ENCODE measurements at regions not wholly inside any gene's neighbourhood (a gene's known extent, or its start where the extent isn't known, plus 50 kb on each side); places are given as distances from the start of the nearest gene placed in this dataset.

GRCh38 chr1:29824025-29824424 lies 587.7 kb downstream of the PTPRU start:
- DNase-seq: no peak

DNA sequence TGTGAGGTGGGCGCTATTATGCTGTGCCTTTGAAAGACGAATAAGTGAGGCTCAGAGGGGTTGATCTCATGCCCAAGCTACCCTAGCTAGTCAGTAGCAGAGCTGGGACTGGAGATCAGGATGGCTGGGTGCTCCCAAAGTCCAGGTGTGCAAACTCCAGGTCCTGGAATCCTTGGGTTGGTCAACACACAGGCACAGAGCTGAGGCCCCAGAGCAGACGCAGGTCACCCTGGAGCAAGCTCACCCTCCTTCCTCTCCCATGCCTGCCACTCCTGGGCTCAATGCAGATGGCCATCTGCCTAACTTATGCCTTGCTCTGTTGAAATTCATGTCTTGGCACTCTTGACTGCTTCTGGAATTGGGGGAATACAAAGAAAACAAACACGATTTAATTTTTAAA lies 587.2 kb downstream of the PTPRU start:
- no peak for DNase-seq

DNA sequence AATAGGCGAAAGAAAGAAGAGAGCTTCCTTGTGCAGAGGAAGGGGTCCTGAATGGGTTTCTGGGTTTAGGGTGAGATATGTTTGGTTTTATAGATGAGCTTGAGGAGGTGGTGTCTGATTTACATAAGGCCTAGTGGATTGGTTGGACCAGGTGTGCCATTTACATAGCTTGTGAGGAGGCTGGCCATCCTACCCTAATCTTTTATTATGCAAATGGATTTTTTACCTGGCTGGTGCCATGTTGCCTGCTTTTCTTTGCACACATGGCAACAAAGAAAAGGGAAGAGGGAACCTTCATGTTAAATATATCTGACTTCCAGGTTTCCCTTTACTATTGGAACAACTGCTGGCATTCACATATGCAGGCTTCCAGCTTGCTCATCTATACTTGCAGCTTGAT lies 585.3 kb downstream of the PTPRU start:
- DNase-seq: no peak

DNA sequence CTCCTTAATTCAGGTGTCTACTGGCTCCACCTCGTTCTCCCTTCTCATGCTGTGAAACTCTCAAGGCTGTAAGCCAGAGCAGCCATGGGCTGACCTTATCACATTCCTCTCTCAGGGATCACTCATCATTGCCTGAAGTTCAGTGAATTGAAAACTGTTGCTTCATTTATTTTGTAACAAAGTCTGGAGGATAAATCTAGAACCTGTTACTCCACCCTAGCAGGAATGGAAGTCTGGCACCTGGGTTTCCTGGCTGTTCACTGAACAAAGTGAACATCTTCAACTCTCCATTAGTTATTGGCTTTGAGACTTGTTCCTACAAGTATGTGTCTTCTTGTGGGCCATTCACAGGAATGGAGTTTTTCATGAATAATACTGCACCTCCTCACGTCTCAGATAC lies 584.1 kb downstream of the PTPRU start:
- DNase-seq: no peak

DNA sequence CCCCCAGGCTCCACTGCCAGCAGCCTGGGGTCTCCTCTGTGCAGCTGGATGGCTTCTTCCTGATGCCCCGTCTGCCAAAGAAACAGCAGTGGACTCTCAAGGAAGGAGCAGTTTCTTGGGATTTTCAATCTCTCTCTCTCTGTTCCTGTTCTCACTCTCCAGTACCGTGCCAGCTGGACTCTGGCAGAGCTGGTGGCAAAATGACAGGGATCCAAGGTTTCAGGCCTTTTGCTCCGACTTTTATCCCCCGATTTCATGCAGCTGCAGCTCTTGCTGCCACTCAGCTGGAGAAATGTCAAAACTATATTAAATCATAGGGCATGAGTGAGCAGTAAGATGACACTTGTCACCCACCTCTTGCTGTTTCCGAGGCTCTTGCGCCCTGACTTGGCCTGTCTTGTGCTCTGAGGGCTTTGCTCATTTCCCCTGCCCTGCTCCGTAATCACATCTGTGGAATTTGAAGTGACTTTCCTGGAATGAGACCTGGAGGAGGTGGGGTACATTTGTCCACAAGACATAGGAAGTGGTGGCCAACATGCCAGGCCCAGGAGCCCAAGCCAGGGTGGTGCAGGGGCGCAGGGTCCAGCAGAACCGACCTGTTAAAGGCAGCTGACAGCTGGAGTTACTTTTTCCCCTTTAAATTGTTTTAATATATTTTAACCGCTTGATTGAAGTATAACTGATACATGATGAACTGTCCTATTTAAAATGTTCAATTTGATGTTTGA lies 576.2 kb downstream of the PTPRU start:
- no peak for DNase-seq

GRCh38 chr1:29811727-29812407 lies 575.5 kb downstream of the PTPRU start:
- DNase-seq: no peak

GRCh38 chr1:29811247-29811646 lies 574.9 kb downstream of the PTPRU start:
- no peak for DNase-seq

- no peak for DNase-seq
Measured at GRCh38 chr1:29810121-29811120, 574.1 kb downstream of the PTPRU start.

GRCh38 chr1:29809446-29810120 lies 573.3 kb downstream of the PTPRU start:
- DNase-seq: no peak

DNA sequence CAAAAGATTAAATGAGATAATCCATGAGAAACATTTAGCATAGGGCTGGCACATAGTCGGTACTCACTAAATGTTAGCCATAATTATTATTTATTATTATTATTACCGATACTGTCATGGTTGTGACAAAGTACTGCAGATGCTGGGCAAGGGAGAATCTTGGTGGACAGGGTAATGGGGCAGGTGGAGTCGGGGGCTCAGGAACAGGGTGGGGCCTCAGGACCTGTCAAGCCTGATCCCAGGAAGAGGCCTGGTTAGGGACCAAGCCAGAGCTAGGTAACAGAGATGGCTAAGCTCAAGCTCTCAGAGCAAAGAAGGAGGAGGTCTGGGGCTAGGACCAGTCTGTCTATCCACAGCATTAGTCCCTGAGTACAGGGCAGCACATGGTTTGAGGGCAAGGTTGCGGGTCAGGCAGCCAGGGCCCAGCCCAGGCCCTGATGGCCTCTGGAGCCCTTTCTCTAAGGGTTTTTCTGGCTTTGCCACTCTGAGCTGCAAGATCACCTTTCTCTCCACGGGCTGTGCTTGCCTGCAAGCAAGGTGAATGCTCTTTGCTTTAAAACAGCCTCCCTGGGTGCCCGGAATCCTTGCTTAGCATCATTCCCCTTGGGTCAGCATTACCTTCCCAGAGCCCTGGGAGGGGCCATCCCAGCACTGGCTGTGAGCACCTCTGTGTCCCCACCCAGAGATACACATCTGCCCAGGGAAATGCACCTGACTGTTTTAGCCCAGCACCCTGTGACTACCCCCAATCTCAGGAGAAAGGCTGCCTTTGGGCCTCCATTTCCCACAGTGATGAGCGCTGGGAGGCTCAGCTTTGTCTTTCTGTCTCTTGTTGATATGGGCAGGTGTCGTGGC lies 572.0 kb downstream of the PTPRU start:
- no peak for DNase-seq

- no peak for DNase-seq
Measured at GRCh38 chr1:29807689-29808088, 571.4 kb downstream of the PTPRU start.

GRCh38 chr1:29806646-29807319 lies 570.5 kb downstream of the PTPRU start:
- DNase-seq: no peak

DNA sequence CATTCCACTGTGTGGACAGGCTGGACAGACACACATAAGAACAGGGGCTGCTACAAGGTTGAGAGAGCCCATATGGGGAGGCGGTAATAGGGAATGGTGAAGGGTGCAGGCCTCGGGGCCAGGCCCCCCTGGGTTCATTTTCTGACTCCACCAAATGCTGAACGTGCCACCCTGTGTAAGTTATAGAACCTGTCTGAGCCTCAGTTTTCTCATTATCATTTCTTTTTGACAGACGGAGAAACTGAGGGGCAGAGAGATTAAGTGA lies 569.5 kb downstream of the PTPRU start:
- DNase-seq: no peak

DNA sequence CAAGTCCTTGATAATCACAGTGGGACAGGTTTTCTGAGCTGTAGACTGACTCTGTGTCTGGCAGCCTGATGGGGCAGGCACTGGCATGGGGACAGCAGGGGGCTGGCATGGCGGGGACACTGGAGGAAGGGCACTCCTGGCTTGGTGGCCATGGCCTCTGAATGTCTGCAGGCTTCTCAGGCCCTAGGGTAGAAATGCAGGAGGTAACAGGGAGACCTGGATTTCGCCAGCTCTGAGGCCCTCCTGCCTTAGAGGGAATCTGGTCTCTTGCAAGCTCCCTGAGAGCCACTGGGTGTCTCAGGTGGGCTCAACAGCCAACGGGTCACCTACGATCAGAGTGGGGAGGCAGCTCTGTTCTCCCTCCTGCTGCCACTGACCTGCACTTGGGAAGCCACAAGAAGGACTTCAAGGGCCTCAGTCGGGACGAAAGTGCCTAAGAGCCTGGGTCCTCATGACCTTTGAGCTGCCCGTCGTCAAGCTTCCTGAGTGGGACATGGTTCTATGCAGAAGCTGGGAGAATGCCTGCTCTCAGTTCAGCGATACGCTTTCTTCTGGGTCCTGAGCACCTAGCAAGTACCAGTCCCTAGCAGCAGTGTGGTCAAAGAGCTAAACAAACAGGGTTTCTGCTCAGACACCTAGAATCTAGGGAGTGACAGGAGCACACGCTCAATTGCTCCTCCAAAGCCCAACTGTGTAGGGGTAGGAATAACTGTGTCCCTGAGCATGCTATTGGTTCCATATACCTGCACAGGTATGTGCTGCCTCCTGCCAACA lies 569.0 kb downstream of the PTPRU start:
- no peak for DNase-seq

GRCh38 chr1:29804181-29804899 lies 568.0 kb downstream of the PTPRU start:
- DNase-seq: no peak

GRCh38 chr1:29803486-29803885 lies 567.2 kb downstream of the PTPRU start:
- DNase-seq: no peak

DNA sequence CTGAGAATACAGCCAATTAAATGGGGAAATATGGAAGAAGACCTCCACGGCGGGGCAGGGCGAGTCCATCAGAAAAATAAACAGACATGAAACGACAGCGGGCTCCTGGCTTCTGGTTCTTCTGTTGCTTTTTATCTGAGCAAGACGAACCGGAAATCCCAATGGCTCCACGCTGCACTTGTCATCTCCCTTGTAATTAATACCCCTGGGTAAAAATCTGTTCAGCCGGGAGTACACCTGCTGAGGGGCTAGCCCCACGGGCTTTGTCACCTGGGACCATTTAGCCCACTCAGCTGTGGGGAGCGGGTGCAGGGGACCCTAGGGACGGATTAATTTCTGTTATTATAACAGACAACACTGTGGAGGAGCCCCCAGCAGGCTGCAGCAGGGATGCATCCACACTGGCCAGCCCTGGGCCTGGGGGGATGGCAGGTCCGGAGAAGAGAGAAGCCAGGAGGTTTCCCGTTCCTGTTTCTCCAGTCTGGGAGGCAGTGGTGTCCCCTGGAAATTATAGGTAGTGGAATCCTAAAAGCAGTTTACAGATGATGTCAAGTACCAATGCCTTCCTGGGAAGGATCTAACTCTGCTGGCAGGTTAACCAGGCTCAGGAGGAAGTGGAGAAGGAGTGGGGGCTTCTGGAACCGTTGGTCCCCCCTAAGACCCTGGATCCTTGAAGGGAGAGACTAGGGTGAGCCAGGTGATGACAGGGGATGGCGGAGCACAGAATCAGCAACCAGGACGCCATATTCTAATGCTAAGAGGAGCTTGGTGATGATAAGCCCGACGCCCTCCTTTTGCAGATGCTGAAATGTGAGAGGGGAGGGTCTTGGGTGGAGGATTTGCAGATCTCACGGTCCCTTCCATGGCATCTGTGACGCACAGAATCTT lies 566.1 kb downstream of the PTPRU start:
- no peak for DNase-seq

DNA sequence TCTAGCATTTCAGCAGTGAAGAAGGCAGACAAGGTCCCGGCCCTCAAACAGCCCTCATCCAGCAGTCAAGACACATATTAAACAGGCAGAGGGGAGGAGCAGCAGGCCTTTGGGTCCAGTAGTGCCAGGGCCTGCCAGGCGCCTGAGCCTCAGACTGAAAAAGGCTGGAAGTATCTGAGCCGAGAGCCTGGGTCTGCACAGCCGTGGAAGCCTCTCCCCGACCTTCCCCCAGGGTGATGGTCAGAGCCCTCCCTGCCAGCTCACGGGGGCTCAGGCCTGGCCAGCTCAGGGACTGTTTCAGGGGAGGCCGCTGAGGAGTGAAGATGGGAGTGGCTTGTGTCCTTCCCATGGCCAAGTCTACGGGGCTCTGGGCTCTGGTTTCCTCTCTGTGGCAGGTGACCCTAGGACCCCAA lies 565.2 kb downstream of the PTPRU start:
- no peak for DNase-seq

GRCh38 chr1:29801003-29801402 lies 564.7 kb downstream of the PTPRU start:
- no peak for DNase-seq
